GM13976 (cell line): ENCODE measurements at regions not wholly inside any gene's neighbourhood (a gene's known extent, or its start where the extent isn't known, plus 50 kb on each side); places are given as distances from the start of the nearest gene placed in this dataset.

Experiments
- DNase-seq: peaks from one replicate; pipeline ENCODE4 v3.0.0; 2012; ENCODE audit warnings: low spot score
- in situ Hi-C: fragments of 300-500 bp; cut with MboI; formaldehyde crosslinking; loops from one replicate; pipeline ENCODE4 v1.12.0; 2022; ENCODE audit warnings: low sequenced_read_pairs, mixed read lengths, inconsistent platforms; ENCODE audit not compliant: unreplicated experiment
- TF ChIP-seq, protein P1 (sequence below): IDR thresholded peaks from 2 replicates; pipeline ENCODE4 v1.5.1; 2012; ENCODE audit warnings: borderline replicate concordance, mild to moderate bottlenecking; ENCODE audit not compliant: insufficient read depth; ENCODE audit errors: extremely low read depth, missing control alignments, control extremely low read depth

DNA sequence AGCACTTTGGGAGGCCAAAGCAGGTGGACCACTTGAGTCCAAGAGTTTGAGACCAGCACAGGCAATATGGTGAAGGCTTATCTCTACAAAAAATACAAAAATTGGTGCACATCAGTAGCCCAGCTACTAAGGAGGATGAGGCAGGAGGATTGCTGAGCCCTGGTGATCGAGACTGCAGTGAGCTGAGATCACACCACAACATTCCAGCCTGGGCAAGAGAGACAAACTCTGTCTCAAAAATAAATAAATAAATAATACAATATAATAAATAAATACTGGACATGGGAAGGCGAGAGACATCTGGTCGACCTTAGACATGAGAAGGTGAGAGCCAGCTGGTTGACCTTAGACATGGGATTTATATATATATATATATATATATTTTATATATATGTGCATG, 119.8 kb upstream of the SLC38A4 start:
- TF ChIP-seq, protein P1, sequence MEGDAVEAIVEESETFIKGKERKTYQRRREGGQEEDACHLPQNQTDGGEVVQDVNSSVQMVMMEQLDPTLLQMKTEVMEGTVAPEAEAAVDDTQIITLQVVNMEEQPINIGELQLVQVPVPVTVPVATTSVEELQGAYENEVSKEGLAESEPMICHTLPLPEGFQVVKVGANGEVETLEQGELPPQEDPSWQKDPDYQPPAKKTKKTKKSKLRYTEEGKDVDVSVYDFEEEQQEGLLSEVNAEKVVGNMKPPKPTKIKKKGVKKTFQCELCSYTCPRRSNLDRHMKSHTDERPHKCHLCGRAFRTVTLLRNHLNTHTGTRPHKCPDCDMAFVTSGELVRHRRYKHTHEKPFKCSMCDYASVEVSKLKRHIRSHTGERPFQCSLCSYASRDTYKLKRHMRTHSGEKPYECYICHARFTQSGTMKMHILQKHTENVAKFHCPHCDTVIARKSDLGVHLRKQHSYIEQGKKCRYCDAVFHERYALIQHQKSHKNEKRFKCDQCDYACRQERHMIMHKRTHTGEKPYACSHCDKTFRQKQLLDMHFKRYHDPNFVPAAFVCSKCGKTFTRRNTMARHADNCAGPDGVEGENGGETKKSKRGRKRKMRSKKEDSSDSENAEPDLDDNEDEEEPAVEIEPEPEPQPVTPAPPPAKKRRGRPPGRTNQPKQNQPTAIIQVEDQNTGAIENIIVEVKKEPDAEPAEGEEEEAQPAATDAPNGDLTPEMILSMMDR: no peak
- DNase-seq: no peak
- in situ Hi-C loops: no loop called here

DNA sequence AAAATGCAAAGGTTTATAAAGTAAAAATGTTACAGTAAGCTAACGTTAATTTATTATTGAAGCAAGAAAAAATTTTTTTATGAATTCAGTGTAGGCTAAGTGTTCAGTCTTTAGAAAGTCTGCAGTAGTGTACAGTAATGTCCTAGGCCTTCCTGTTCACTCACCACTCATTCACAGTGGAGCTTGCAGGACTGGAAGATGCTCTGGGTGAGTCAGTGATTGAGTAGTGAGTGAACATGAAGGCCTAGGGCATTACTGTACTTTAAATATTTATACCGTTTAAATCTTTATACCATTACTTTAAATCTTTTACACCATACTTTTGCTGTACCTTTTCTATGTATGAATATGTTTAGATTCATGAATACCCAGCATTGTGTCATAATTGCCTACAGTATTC, 120.3 kb upstream of the SLC38A4 start:
- TF ChIP-seq, protein P1: no peak
- no peak for DNase-seq
- in situ Hi-C loops: no loop called here

DNA sequence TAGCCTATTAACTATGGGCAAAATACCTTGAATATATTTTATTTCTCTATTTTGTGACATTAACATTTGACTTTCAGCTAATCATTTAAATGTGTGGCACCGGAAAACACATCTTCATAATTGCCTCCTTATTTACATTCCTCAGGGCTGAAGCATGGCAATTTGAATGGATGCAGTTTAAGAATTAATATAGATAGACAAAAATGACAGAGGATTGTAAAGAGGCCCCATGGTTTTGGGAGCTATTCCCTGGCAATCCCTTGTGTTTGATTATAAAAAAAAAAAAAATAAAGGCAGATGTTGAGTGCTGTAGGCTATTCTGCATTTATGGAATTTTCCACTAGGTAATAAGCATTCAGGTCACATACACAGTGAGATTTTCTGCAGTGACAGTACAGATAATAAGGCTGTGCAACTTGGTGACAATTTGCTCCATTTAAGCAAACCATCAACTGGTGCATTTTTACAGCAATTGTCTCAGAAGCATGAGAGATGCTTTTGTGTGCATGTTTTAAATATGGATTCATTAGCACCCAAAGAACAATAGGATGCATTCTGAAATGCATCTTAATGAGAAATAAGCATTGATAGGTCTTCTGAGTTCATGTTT, 123.2 kb upstream of the SLC38A4 start:
- in situ Hi-C loops: no loop called here
- TF ChIP-seq, protein P1: no peak
- no peak for DNase-seq

DNA sequence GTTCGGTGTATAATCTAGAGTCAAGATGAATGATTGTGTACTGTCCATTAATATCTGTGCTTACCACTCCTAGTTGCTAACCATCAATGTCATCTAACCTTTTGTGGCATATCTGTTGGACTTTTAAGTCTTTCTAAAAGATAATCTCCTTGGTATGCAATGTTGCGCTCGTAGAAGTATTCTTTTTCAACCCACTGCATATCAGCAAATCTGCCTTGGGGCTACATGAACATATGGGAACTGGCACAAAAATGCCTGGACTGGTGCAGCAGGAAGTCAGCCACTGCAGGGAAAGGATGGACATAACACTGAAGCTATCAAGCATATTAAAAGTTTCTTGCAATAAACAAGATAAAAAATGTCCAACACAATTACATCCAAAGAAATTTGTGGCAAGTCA, 124.3 kb upstream of the SLC38A4 start:
- DNase-seq: no peak
- in situ Hi-C loops: no loop called here
- TF ChIP-seq, protein P1: no peak

DNA sequence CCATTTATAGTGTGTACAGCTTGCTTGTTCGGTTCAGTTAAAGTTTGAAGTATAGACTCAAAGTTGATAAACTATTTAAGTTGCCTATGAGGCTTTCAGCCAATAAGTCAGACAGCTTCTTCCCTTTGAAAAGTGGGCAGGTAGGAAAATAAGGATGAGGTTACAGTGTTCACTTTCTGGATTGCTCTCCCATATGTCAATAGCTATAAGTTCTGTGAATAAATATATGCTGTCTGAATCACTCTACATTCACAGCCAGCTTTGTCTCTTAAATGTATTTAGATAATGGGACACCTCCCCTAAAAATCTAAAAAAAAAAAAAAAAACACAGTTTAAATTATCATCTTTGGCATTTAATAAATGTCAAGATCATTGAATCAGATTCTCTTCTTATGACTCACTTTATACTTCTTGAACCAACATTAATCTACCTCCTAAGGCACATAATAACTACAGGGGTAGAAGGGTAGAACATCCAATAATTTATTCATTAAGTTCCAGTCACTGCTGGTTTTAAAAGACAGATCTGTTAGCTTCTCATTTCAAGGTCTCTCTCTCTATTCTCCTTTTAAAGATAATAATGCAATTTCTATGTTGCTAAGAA, 126.4 kb upstream of the PCED1B start:
- TF ChIP-seq, protein P1: no peak
- no peak for DNase-seq
- in situ Hi-C loops: no loop called here

DNA sequence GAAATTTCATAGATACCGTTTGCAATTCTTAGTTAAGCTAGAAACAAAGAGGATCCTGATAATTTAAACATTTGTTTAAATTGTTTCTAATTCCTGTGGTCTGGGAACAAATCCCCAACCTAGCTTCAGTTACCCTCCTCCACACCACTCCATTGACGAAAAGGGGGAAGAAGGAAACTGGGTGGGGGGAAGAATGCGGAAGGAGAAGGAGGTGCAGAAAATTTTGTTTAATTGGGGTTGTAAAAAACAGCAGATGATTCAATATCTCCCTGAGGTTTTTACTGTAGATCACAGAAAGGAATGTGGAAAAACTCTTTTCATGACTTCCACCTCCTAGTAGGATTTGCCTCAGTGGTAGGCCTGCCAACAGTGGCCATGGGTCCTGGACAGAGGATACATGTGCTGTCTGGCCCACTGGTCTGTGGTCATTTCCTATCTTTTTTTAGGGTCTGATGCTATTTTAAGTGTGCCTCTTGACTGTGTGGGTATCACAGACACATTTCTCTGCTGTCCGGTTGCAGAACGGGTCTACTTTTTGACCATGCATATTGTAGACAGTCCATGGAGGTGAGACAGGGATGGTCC, 122.9 kb upstream of the PCED1B start:
- in situ Hi-C loops: no loop called here
- TF ChIP-seq, protein P1: no peak
- no peak for DNase-seq

DNA sequence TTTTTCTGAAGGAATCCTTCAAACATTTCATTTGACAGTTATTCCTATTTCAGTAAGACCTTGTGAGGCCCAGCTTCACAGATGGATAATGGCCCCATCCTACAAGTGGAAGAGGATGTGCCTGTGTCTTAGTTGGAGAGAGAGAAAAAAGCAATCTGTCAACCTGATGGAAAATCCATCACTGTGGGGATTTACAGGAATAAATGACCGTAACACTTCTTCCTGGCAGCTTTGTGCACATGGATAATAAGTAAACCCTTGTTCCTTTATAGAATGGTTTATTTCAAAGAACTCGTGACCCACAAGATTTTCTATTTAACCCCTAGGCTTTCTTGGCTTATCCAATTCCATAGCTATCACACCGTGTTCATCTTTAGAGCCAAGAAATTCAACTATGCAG, 121.4 kb upstream of the PCED1B start:
- DNase-seq: no peak
- in situ Hi-C loops: no loop called here
- TF ChIP-seq, protein P1: no peak
